WTC11 (cell line): ENCODE measurements at regions not wholly inside any gene's neighbourhood (a gene's known extent, or its start where the extent isn't known, plus 50 kb on each side); places are given as distances from the start of the nearest gene placed in this dataset.

Experiments
- CBFB ChIP-seq: sonication (generic); formaldehyde crosslinking; IDR thresholded peaks from 2 replicates; pipeline ENCODE4 v1.8.1; 2022; ENCODE audit warnings: mild to moderate bottlenecking, low read depth, missing genetic modification reagents
- CREB1 ChIP-seq: sonication (generic); formaldehyde crosslinking; IDR thresholded peaks from 2 replicates; pipeline ENCODE4 v1.8.0; 2023; ENCODE audit warnings: mild to moderate bottlenecking, missing genetic modification reagents
- FOXJ3 ChIP-seq: sonication (generic); formaldehyde crosslinking; IDR thresholded peaks from 2 replicates; pipeline ENCODE4 v1.9.0; 2021; ENCODE audit warnings: missing genetic modification reagents, mild to moderate bottlenecking, borderline replicate concordance
- FOXK1 ChIP-seq: sonication (generic); formaldehyde crosslinking; IDR thresholded peaks from 2 replicates; pipeline ENCODE4 v1.8.0; 2022; ENCODE audit warnings: mild to moderate bottlenecking, moderate library complexity, missing genetic modification reagents
- IRF2 ChIP-seq: sonication (generic); formaldehyde crosslinking; IDR thresholded peaks from 2 replicates; pipeline ENCODE4 v1.8.0; 2022; ENCODE audit warnings: low read depth, missing genetic modification reagents, borderline replicate concordance
- JUN ChIP-seq: sonication (generic); formaldehyde crosslinking; IDR thresholded peaks from 2 replicates; pipeline ENCODE4 v1.8.0; 2023; ENCODE audit warnings: mild to moderate bottlenecking, missing genetic modification reagents
- ZBTB21 ChIP-seq: sonication (generic); formaldehyde crosslinking; IDR thresholded peaks from 2 replicates; pipeline ENCODE4 v1.8.1; 2023; ENCODE audit warnings: mild to moderate bottlenecking, missing genetic modification reagents, borderline replicate concordance
- TF ChIP-seq, protein P1 (sequence below): fragments of 200-600 bp; IDR thresholded peaks from 2 replicates; pipeline ENCODE4 v1.8.0; 2022; ENCODE audit warnings: antibody characterized with exemption
- TF ChIP-seq, protein P2 (sequence below): sonication (generic); formaldehyde crosslinking; IDR thresholded peaks from 2 replicates; pipeline ENCODE4 v1.8.1; 2023; ENCODE audit warnings: mild to moderate bottlenecking, missing genetic modification reagents, moderate library complexity
- TF ChIP-seq, protein P3 (sequence below): sonication (generic); formaldehyde crosslinking; IDR thresholded peaks from 2 replicates; pipeline ENCODE4 v1.8.1; 2022; ENCODE audit warnings: missing genetic modification reagents, borderline replicate concordance
- TF ChIP-seq, protein P4 (sequence below): sonication (generic); formaldehyde crosslinking; IDR thresholded peaks from 2 replicates; pipeline ENCODE4 v1.8.0; 2022; ENCODE audit warnings: mild to moderate bottlenecking, missing genetic modification reagents
- TF ChIP-seq, protein P5 (sequence below): sonication (generic); formaldehyde crosslinking; IDR thresholded peaks from 2 replicates; pipeline ENCODE4 v1.8.1; 2023; ENCODE audit warnings: mild to moderate bottlenecking, missing genetic modification reagents, borderline replicate concordance
- TF ChIP-seq, protein P6 (sequence below): sonication (generic); formaldehyde crosslinking; IDR thresholded peaks from 2 replicates; pipeline ENCODE4 v1.8.1; 2022; ENCODE audit warnings: low read depth, mild to moderate bottlenecking, moderate library complexity, missing genetic modification reagents, borderline replicate concordance
- TF ChIP-seq, protein P7 (sequence below): fragments of 250-450 bp; sonication (Bioruptor Pico); conservative IDR thresholded peaks from 2 replicates; pipeline ENCODE4 v1.9.0; 2021; ENCODE audit warnings: mild to moderate bottlenecking

DNA sequence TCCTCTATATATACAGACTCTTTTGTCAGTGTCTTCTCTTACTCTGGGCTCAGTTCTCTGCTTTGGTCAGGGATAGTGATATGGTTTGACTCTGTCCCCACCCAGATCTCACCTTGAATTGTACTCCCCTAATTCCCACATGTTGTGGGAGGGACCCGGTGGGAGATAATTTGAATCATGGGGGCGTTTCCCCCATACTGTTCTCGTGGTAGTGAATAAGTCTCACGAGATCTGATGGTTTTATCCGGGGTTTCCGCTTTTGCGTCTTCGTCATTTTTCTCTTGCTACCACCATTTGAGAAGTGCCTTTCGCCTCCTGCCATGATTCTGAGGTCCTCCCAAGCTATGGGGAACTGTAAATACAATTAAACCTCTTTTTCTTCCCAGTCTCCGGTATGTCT, 144.4 kb downstream of the GLUD2 start:
- TF ChIP-seq FOXK1 (CRISPR knock-in tag) (no peak), CBFB (CRISPR knock-in tag) (no peak), ZBTB21 (CRISPR knock-in tag) (no peak), IRF2 (CRISPR knock-in tag) (no peak), FOXJ3 (CRISPR knock-in tag) (no peak), CREB1 (CRISPR knock-in tag) (no peak), JUN (no peak)
- TF ChIP-seq, protein P1, sequence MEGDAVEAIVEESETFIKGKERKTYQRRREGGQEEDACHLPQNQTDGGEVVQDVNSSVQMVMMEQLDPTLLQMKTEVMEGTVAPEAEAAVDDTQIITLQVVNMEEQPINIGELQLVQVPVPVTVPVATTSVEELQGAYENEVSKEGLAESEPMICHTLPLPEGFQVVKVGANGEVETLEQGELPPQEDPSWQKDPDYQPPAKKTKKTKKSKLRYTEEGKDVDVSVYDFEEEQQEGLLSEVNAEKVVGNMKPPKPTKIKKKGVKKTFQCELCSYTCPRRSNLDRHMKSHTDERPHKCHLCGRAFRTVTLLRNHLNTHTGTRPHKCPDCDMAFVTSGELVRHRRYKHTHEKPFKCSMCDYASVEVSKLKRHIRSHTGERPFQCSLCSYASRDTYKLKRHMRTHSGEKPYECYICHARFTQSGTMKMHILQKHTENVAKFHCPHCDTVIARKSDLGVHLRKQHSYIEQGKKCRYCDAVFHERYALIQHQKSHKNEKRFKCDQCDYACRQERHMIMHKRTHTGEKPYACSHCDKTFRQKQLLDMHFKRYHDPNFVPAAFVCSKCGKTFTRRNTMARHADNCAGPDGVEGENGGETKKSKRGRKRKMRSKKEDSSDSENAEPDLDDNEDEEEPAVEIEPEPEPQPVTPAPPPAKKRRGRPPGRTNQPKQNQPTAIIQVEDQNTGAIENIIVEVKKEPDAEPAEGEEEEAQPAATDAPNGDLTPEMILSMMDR: no peak
- TF ChIP-seq, protein P2, sequence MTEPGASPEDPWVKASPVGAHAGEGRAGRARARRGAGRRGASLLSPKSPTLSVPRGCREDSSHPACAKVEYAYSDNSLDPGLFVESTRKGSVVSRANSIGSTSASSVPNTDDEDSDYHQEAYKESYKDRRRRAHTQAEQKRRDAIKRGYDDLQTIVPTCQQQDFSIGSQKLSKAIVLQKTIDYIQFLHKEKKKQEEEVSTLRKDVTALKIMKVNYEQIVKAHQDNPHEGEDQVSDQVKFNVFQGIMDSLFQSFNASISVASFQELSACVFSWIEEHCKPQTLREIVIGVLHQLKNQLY (CRISPR knock-in tag): no peak
- TF ChIP-seq, protein P3, sequence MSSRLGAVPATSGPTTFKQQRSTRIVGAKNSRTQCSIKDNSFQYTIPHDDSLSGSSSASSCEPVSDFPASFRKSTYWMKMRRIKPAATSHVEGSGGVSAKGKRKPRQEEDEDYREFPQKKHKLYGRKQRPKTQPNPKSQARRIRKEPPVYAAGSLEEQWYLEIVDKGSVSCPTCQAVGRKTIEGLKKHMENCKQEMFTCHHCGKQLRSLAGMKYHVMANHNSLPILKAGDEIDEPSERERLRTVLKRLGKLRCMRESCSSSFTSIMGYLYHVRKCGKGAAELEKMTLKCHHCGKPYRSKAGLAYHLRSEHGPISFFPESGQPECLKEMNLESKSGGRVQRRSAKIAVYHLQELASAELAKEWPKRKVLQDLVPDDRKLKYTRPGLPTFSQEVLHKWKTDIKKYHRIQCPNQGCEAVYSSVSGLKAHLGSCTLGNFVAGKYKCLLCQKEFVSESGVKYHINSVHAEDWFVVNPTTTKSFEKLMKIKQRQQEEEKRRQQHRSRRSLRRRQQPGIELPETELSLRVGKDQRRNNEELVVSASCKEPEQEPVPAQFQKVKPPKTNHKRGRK: no peak
- TF ChIP-seq, protein P4, sequence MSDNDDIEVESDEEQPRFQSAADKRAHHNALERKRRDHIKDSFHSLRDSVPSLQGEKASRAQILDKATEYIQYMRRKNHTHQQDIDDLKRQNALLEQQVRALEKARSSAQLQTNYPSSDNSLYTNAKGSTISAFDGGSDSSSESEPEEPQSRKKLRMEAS (CRISPR knock-in tag): no peak
- TF ChIP-seq, protein P5, sequence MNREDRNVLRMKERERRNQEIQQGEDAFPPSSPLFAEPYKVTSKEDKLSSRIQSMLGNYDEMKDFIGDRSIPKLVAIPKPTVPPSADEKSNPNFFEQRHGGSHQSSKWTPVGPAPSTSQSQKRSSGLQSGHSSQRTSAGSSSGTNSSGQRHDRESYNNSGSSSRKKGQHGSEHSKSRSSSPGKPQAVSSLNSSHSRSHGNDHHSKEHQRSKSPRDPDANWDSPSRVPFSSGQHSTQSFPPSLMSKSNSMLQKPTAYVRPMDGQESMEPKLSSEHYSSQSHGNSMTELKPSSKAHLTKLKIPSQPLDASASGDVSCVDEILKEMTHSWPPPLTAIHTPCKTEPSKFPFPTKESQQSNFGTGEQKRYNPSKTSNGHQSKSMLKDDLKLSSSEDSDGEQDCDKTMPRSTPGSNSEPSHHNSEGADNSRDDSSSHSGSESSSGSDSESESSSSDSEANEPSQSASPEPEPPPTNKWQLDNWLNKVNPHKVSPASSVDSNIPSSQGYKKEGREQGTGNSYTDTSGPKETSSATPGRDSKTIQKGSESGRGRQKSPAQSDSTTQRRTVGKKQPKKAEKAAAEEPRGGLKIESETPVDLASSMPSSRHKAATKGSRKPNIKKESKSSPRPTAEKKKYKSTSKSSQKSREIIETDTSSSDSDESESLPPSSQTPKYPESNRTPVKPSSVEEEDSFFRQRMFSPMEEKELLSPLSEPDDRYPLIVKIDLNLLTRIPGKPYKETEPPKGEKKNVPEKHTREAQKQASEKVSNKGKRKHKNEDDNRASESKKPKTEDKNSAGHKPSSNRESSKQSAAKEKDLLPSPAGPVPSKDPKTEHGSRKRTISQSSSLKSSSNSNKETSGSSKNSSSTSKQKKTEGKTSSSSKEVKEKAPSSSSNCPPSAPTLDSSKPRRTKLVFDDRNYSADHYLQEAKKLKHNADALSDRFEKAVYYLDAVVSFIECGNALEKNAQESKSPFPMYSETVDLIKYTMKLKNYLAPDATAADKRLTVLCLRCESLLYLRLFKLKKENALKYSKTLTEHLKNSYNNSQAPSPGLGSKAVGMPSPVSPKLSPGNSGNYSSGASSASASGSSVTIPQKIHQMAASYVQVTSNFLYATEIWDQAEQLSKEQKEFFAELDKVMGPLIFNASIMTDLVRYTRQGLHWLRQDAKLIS (CRISPR knock-in tag): no peak
- TF ChIP-seq, protein P6, sequence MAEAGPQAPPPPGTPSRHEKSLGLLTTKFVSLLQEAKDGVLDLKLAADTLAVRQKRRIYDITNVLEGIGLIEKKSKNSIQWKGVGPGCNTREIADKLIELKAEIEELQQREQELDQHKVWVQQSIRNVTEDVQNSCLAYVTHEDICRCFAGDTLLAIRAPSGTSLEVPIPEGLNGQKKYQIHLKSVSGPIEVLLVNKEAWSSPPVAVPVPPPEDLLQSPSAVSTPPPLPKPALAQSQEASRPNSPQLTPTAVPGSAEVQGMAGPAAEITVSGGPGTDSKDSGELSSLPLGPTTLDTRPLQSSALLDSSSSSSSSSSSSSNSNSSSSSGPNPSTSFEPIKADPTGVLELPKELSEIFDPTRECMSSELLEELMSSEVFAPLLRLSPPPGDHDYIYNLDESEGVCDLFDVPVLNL (CRISPR knock-in tag): no peak
- TF ChIP-seq, protein P7, sequence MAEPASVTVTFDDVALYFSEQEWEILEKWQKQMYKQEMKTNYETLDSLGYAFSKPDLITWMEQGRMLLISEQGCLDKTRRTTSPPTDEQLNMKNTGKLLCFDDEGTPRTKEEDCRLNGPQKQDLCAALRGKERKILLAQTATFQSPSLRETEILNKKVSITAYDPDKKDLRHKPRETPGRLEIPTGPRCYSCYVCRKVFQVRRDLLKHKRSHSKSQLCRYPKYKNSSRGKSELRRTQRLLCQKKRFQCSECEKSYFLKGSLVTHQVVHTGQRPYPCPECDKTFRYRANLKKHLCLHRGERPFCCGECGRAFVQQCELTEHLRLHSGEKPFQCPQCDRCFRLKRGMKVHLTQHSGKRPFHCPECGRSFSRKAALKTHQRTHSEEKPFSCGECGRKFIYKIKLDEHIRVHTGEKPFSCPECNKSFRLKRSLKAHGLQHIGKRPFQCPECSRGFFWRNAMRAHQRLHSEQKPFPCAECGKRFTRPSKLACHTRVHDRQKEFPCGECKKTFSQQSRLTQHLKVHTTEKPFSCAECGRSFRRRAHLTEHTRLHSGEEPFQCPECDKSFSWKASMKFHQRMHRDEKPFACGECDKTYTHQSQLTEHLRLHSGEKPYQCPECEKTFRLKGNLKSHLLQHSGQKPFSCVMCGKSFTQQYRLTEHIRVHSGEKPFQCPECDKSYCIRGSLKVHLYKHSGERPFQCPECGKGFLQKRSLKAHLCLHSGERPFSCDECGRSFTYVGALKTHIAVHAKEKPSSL (CRISPR knock-in tag): no peak
